Hepatocyte (in vitro differentiated cells): ENCODE measurements at regions not wholly inside any gene's neighbourhood (a gene's known extent, or its start where the extent isn't known, plus 50 kb on each side); places are given as distances from the start of the nearest gene placed in this dataset.

Source experiments
- DNase-seq: peaks from one replicate; pipeline ENCODE4 v3.0.0-alpha.2; 2016; ENCODE audit warnings: low spot score
- H2AFZ ChIP-seq: fragments of 200-600 bp; sonication (generic); 2 replicates; pipeline ENCODE4 v1.6.0; 2016; ENCODE audit warnings: antibody characterized with exemption, mild to moderate bottlenecking
- H3K27ac ChIP-seq: fragments of 200-600 bp; sonication (generic); 2 replicates; pipeline ENCODE4 v1.5.1; 2016; ENCODE audit warnings: mild to moderate bottlenecking
- H3K27me3 ChIP-seq: fragments of 200-600 bp; sonication (generic); 2 replicates; pipeline ENCODE4 v1.6.1; 2016
- H3K36me3 ChIP-seq: fragments of 200-600 bp; sonication (generic); replicated peaks from 2 replicates; pipeline ENCODE4 v1.5.1; 2016; ENCODE audit warnings: low read depth; ENCODE audit not compliant: insufficient read depth
- H3K4me1 ChIP-seq: fragments of 200-600 bp; sonication (generic); 2 replicates; pipeline ENCODE4 v1.5.1; 2016; ENCODE audit warnings: mild to moderate bottlenecking, moderate library complexity; ENCODE audit not compliant: insufficient read depth
- H3K4me2 ChIP-seq: fragments of 200-600 bp; sonication (generic); 2 replicates; pipeline ENCODE4 v1.6.0; 2016
- H3K4me3 ChIP-seq: fragments of 200-600 bp; sonication (generic); 2 replicates; pipeline ENCODE4 v1.5.1; 2016; ENCODE audit warnings: mild to moderate bottlenecking
- H3K79me2 ChIP-seq: fragments of 200-600 bp; sonication (generic); 2 replicates; pipeline ENCODE4 v1.6.0; 2017; ENCODE audit warnings: mild to moderate bottlenecking
- H3K9me2 ChIP-seq: fragments of 200-600 bp; sonication (generic); replicated peaks from 2 replicates; pipeline ENCODE4 v1.6.0; 2017; ENCODE audit warnings: mild to moderate bottlenecking; ENCODE audit not compliant: insufficient read depth
- H3K9me3 ChIP-seq: fragments of 200-600 bp; sonication (generic); 2 replicates; pipeline ENCODE4 v1.5.1; 2016; ENCODE audit warnings: low read depth, mild to moderate bottlenecking
- H4K20me1 ChIP-seq: fragments of 200-600 bp; sonication (generic); 2 replicates; pipeline ENCODE4 v1.6.0; 2016; ENCODE audit warnings: mild to moderate bottlenecking; ENCODE audit not compliant: insufficient read depth, poor library complexity, severe bottlenecking
- CTCF ChIP-seq: fragments of 200-600 bp; sonication (generic); IDR thresholded peaks from 2 replicates; pipeline ENCODE4 v1.5.1; 2016; ENCODE audit warnings: antibody characterized with exemption, mild to moderate bottlenecking; ENCODE audit not compliant: poor library complexity
- EZH2 ChIP-seq: fragments of 200-600 bp; sonication (generic); IDR thresholded peaks from 2 replicates; pipeline ENCODE4 v1.6.1; 2016; ENCODE audit warnings: antibody characterized with exemption, mild to moderate bottlenecking, borderline replicate concordance
- EZH2phosphoT487 ChIP-seq: fragments of 200-600 bp; sonication (generic); IDR thresholded peaks from one replicate; pipeline ENCODE4 v1.6.1; 2018; ENCODE audit warnings: antibody characterized with exemption, mild to moderate bottlenecking, low read depth, moderate library complexity; ENCODE audit not compliant: unreplicated experiment, severe bottlenecking
- WGBS: methylation state at CpG from one replicate; pipeline ENCODE4 v1.1.6; 2016; ENCODE audit warnings: low lambda C conversion rate; ENCODE audit errors: missing lambda C conversion rate; 5-methylcytosine and 5-hydroxymethylcytosine counted together

- no peak overlapping the region for H3K4me2 ChIP-seq
- H3K36me3 ChIP-seq, result no peaks in the 10 kb centered on the region
- H3K9me3 ChIP-seq, result no peaks in the 10 kb centered on the region
- no peak overlapping the region for H3K27ac ChIP-seq
- H3K27me3 ChIP-seq, result no peaks in the 10 kb centered on the region
- H4K20me1 ChIP-seq, result no peaks in the 10 kb centered on the region
- H3K4me3 ChIP-seq, result no peak overlapping the region
- no peaks in the 10 kb centered on the region for H3K9me2 ChIP-seq
- no peaks in the 10 kb centered on the region for H3K4me1 ChIP-seq
- no peak for TF ChIP-seq EZH2
- TF ChIP-seq CTCF, result no peak
- no peak for TF ChIP-seq EZH2phosphoT487
- DNase-seq, result no peak
- H2AFZ ChIP-seq, result no peak overlapping the region
- WGBS, result 90% methylated on average over 3 of the region's 3 CpGs
- no peaks in the 10 kb centered on the region for H3K79me2 ChIP-seq
Measured at GRCh38 chr3:148460686-148461085, 237.0 kb upstream of the AGTR1 start.

GRCh38 chr3:148464246-148464645, 233.5 kb upstream of the AGTR1 start:
- Histone ChIP-seq H3K27ac (no peak overlapping the region), H3K4me1 (no peaks in the 10 kb centered on the region), H3K36me3 (no peaks in the 10 kb centered on the region), H3K4me2 (no peak overlapping the region), H3K9me3 (no peaks in the 10 kb centered on the region), H3K4me3 (no peak overlapping the region), H4K20me1 (no peaks in the 10 kb centered on the region), H3K79me2 (no peaks in the 10 kb centered on the region), H3K9me2 (no peaks in the 10 kb centered on the region), H2AFZ (no peak overlapping the region), H3K27me3 (no peaks in the 10 kb centered on the region)
- no peak for DNase-seq
- TF ChIP-seq EZH2 (no peak), CTCF (no peak), EZH2phosphoT487 (no peak)
- WGBS, result 91% methylated on average over 2 of the region's 2 CpGs

GRCh38 chr3:148466143-148466542, 231.6 kb upstream of the AGTR1 start:
- Histone ChIP-seq H3K27me3 (no peaks in the 10 kb centered on the region), H3K4me2 (no peak overlapping the region), H3K9me3 (no peaks in the 10 kb centered on the region), H3K36me3 (no peaks in the 10 kb centered on the region), H3K4me1 (no peaks in the 10 kb centered on the region), H2AFZ (no peak overlapping the region), H3K79me2 (no peaks in the 10 kb centered on the region), H3K9me2 (no peaks in the 10 kb centered on the region), H3K27ac (no peak overlapping the region), H4K20me1 (no peaks in the 10 kb centered on the region), H3K4me3 (no peak overlapping the region)
- 59% methylated on average over 2 of the region's 2 CpGs for WGBS
- no peak for DNase-seq
- no peak for TF ChIP-seq EZH2
- TF ChIP-seq CTCF, result no peak
- no peak for TF ChIP-seq EZH2phosphoT487
